ENCODE measurements at regions not wholly inside any gene's neighbourhood (a gene's known extent, or its start where the extent isn't known, plus 50 kb on each side); places are given as distances from the start of the nearest gene placed in this dataset.
"Not testable (repeated sequence)": the region's sequence is repeated elsewhere in the genome, so short reads cannot be mapped to it uniquely, and the experiment has no call there.

DNA sequence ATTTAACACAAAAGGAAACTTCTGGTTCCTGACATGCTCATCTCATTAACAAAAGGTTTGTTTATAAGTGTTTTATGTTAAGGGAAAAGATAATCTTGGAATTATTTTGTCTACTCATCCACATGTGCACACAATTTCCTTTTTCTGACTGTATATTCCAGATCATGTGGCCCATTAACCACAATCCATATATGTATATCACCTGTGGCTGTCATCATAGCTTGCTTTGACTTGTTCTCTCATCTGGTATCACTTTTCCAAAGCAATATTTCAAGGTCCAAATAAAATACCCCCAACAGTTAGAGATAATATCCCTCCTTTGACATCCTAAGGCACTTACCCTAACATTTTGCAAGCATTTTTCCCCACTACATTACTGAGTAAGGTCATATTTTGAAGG, 856.1 kb downstream of the CDH11 start:
- Histone ChIP-seq H3K4me3 (no peak overlapping the region), H3K36me3 (no peaks in the 10 kb centered on the region), H3K9me3 (peaks cover 0 to 11% (median 5%) of the 10 kb centered on the region in 12 donors), H3K27me3 (no peaks in the 10 kb centered on the region), H3K4me1 (no peaks in the 10 kb centered on the region), H3K27ac (no peak overlapping the region)
- intact Hi-C loops (cut with DNase I), result no loop called here
- ATAC-seq, result no peak
- DNase-seq, result no peak
- TF ChIP-seq, protein P1, sequence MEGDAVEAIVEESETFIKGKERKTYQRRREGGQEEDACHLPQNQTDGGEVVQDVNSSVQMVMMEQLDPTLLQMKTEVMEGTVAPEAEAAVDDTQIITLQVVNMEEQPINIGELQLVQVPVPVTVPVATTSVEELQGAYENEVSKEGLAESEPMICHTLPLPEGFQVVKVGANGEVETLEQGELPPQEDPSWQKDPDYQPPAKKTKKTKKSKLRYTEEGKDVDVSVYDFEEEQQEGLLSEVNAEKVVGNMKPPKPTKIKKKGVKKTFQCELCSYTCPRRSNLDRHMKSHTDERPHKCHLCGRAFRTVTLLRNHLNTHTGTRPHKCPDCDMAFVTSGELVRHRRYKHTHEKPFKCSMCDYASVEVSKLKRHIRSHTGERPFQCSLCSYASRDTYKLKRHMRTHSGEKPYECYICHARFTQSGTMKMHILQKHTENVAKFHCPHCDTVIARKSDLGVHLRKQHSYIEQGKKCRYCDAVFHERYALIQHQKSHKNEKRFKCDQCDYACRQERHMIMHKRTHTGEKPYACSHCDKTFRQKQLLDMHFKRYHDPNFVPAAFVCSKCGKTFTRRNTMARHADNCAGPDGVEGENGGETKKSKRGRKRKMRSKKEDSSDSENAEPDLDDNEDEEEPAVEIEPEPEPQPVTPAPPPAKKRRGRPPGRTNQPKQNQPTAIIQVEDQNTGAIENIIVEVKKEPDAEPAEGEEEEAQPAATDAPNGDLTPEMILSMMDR (IDR thresholded peaks at IDR 0.05), result no peak
- no peak for TF ChIP-seq POLR2A (IDR thresholded peaks at IDR 0.05)

DNA sequence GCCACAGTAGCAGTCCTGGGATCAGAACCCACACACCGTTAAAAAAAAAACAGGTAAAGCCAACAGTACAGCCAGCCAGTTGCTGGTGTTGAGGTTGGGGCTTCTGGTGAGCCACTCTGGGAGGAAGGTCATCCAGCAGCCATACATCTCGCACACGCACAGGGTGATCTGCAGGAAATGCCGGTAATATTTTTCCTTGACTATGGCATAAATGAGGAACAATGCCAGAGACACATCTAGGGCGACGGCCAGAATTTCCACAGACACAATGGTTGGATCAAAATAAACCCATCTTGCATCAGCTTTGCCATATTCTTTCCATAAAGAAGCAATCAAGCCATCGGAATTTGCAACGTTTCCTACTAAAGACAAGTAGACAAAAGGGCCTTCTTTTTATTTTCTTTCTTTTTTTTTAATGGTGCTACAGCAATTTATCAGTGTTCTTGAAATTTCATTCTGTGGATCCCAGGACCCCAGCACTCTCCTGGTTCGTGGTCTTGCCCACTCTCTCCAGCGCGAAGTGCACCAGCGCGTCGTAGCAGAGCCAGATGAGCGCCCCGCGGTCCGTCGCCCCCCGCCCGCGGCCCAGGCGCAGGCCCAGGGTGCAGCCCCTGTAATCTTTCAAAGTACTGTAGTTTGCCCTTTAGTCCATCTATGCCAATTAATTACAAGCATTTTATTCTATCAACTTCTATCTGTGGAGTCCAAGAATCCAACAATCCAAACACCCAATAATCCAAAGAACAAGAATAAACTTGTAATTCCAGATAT, 861.0 kb downstream of the CDH11 start:
- H3K27ac ChIP-seq; H3K4me3 ChIP-seq; intact Hi-C loops (cut with DNase I); DNase-seq; H3K4me1 ChIP-seq; H3K9me3 ChIP-seq; H3K36me3 ChIP-seq; H3K27me3 ChIP-seq; ATAC-seq: not testable (repeated sequence)
- 92 to 97% (median 94%) methylated on average over 23 of the region's 23 CpGs for WGBS, 4 donors

DNA sequence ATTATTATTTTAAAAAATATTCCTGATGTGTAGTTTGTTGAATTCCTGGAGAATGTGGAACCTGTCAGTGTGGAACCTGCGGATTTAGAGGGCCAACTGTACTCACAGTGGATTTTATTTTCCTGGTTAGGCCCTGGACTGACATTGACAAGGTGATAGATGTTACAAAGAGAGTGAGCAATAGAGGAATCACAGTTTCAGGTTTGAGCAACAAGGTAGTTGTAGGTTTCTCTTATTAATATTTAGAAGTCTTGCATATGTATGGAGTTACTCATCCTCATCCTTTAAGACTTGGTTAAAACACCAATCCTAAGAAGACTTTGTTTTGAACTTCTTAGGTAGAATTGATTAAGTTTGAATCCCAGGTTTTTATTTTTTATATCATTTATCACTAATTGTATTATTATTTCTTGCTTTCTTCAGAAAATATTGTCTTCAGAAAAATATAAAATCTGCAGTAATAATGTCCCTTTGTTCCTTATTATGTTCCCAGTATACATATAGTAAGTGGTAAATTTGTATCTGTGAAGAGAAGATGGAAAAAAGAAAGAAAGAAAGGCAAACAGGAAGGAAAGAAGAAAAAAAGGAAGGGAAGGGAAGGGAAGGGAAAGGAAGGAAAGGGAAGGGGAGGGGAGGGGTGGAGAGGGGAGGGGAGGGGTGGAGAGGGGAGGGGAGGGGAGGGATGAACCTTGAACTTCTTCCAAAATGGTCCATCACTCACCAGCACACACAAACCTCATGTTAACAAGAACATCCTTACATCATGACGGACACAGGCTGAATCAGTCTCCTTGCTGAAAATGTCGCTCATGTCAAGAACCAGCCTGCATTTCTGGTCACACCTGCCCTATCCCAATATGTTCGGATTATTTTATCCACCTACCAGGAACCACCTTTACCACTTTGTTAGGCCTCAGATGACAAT, 867.2 kb downstream of the CDH11 start:
- Histone ChIP-seq H3K27me3 (no peaks in the 10 kb centered on the region), H3K4me3 (no peak overlapping the region), H3K9me3 (no peaks in the 10 kb centered on the region), H3K36me3 (no peaks in the 10 kb centered on the region), H3K27ac (no peak overlapping the region), H3K4me1 (peaks cover 0 to 26% (median 3%) of the 10 kb centered on the region in 12 donors)
- no peak for DNase-seq
- TF ChIP-seq POLR2A (IDR thresholded peaks at IDR 0.05), result no peak
- TF ChIP-seq, protein P1 (IDR thresholded peaks at IDR 0.05), result no peak
- ATAC-seq, result no peak
- 90 to 94% (median 93%) methylated on average over 4 of the region's 4 CpGs for WGBS, 4 donors
- intact Hi-C loops (cut with DNase I), result no loop called here

DNA sequence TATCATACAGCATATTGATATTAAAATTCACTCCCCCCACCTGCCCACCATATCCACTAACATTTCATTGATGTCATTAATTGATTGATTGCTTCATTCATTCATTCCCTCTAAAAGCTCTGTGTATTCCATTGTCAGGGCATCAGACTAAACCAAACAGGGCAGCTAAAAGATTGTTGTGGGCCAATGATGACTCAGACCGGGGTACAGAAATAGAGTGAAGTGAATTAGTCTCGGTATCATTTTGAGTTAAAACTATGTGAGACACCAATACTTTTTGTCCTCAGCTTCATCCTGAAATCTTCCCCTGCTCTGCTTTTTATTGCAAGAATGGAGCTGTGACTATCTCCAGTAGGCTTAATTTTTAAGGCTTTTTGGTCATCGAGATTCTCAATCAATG, 868.3 kb downstream of the CDH11 start:
- Histone ChIP-seq H3K27ac (no peak overlapping the region), H3K27me3 (no peaks in the 10 kb centered on the region), H3K36me3 (no peaks in the 10 kb centered on the region), H3K4me1 (peaks cover 0 to 26% (median 3%) of the 10 kb centered on the region in 12 donors), H3K9me3 (no peaks in the 10 kb centered on the region), H3K4me3 (no peak overlapping the region)
- TF ChIP-seq, protein P1 (IDR thresholded peaks at IDR 0.05), result no peak
- TF ChIP-seq POLR2A (IDR thresholded peaks at IDR 0.05), result no peak
- DNase-seq (no peak), ATAC-seq (peak in 1 of 4 donors; percentile 58)
- intact Hi-C loops (cut with DNase I), result no loop called here
- 77 to 80% (median 80%) methylated on average over 3 of the region's 3 CpGs for WGBS, 4 donors
